Liver (tissue), 8 donors: ENCODE measurements at regions not wholly inside any gene's neighbourhood (a gene's known extent, or its start where the extent isn't known, plus 50 kb on each side); places are given as distances from the start of the nearest gene placed in this dataset.

Experiments
- DNase-seq: peaks from one replicate; pipeline ENCODE4 v3.0.0-alpha.2; 2017; ENCODE audit warnings: low spot score
- H3K27ac ChIP-seq, 2 donors: one replicate each; pipeline ENCODE4 v1.7.0; 2013; ENCODE audit warnings: inconsistent platforms in 2 of 2, low read length in 2 of 2, control low read depth in 1 of 2, low read depth in 1 of 2, mild to moderate bottlenecking in 1 of 2
- H3K27me3 ChIP-seq, 4 donors: one replicate each; pipeline versions ENCODE4 v1.6.1 to v1.7.0; 2013; ENCODE audit warnings: low read length in 3 of 4, inconsistent platforms in 1 of 4, mild to moderate bottlenecking in 1 of 4, moderate library complexity in 1 of 4; ENCODE audit not compliant: control insufficient read depth in 4 of 4, insufficient read depth in 4 of 4
- H3K36me3 ChIP-seq, 4 donors: one replicate each; pipeline versions ENCODE4 v1.6.1 to v1.7.0; 2013; ENCODE audit warnings: low read length in 3 of 4, mild to moderate bottlenecking in 3 of 4, low read depth in 1 of 4, moderate library complexity in 1 of 4; ENCODE audit not compliant: control insufficient read depth in 4 of 4, insufficient read depth in 3 of 4
- H3K4me1 ChIP-seq, 4 donors: one replicate each; pipeline versions ENCODE4 v1.6.1 to v1.7.0; 2013; ENCODE audit warnings: low read length in 3 of 4, mild to moderate bottlenecking in 3 of 4, moderate library complexity in 1 of 4; ENCODE audit not compliant: control insufficient read depth in 4 of 4, insufficient read depth in 4 of 4
- H3K4me3 ChIP-seq, 3 donors: one replicate each; pipeline versions ENCODE4 v1.6.1 to v1.7.0; 2013; ENCODE audit warnings: low read length in 3 of 3, control low read depth in 1 of 3, low read depth in 1 of 3, mild to moderate bottlenecking in 1 of 3
- H3K9ac ChIP-seq, 2 donors: one replicate each; pipeline ENCODE4 v1.7.0; 2013; ENCODE audit warnings: low read length in 2 of 2, mild to moderate bottlenecking in 2 of 2, moderate library complexity in 2 of 2, control low read depth in 1 of 2, low read depth in 1 of 2
- H3K9me3 ChIP-seq, 4 donors: one replicate each; pipeline versions ENCODE4 v1.6.1 to v1.7.0; 2013; ENCODE audit warnings: low read length in 3 of 4; ENCODE audit not compliant: control insufficient read depth in 4 of 4
- ATF3 ChIP-seq: IDR thresholded peaks from 2 replicates; pipeline ENCODE4 v1.6.1; 2016; ENCODE audit warnings: antibody characterized with exemption
- CTCF ChIP-seq: fragments of 150-350 bp; IDR thresholded peaks from 2 replicates; pipeline ENCODE4 v1.5.1; 2017; ENCODE audit warnings: improper control_type of control experiment, low read depth, low read length; ENCODE audit not compliant: missing input control
- EGR1 ChIP-seq, 2 donors: IDR thresholded peaks; 2 replicates each; pipeline ENCODE4 v1.6.1; 2016 to 2018; ENCODE audit warnings: antibody characterized with exemption in 2 of 2, low read depth in 2 of 2
- FOXA1 ChIP-seq: IDR thresholded peaks from 2 replicates; pipeline ENCODE4 v1.6.1; 2016; ENCODE audit warnings: antibody characterized with exemption
- FOXA2 ChIP-seq: IDR thresholded peaks from 2 replicates; pipeline ENCODE4 v1.6.1; 2016; ENCODE audit warnings: antibody characterized with exemption
- HNF4A ChIP-seq, 2 donors: conservative IDR thresholded peaks; 2 replicates each; pipeline ENCODE4 v1.6.1; 2016; ENCODE audit warnings: antibody characterized with exemption in 2 of 2, mild to moderate bottlenecking in 2 of 2
- HNF4G ChIP-seq: IDR thresholded peaks from 2 replicates; pipeline ENCODE4 v1.6.1; 2016; ENCODE audit warnings: antibody characterized with exemption
- JUND ChIP-seq, 2 donors: IDR thresholded peaks; 2 replicates each; pipeline ENCODE4 v1.6.1; 2016; ENCODE audit warnings: antibody characterized with exemption in 2 of 2
- NR2F2 ChIP-seq: IDR thresholded peaks from 2 replicates; pipeline ENCODE4 v1.6.1; 2016; ENCODE audit warnings: antibody characterized with exemption
- RAD21 ChIP-seq, 2 donors: IDR thresholded peaks; 2 replicates each; pipeline ENCODE4 v1.6.1; 2016; ENCODE audit warnings: antibody characterized with exemption in 2 of 2, mild to moderate bottlenecking in 2 of 2
- REST ChIP-seq: IDR thresholded peaks from 2 replicates; pipeline ENCODE4 v1.6.1; 2016; ENCODE audit warnings: antibody characterized with exemption, mild to moderate bottlenecking
- SP1 ChIP-seq: IDR thresholded peaks from 2 replicates; pipeline ENCODE4 v1.6.1; 2018; ENCODE audit warnings: antibody characterized with exemption, mild to moderate bottlenecking
- TAF1 ChIP-seq: conservative IDR thresholded peaks from 2 replicates; pipeline ENCODE4 v1.6.1; 2016; ENCODE audit warnings: antibody characterized with exemption, mild to moderate bottlenecking
- YY1 ChIP-seq: IDR thresholded peaks from 2 replicates; pipeline ENCODE4 v1.6.1; 2016; ENCODE audit warnings: antibody characterized with exemption, mild to moderate bottlenecking
- ZBTB33 ChIP-seq: IDR thresholded peaks from 2 replicates; pipeline ENCODE4 v1.6.1; 2016; ENCODE audit warnings: antibody characterized with exemption
- WGBS: extraction: QIAGEN DNeasy Blood & Tissue Kit; methylation state at CpG from one replicate; pipeline ENCODE4 v1.1.7; 2013; 5-methylcytosine and 5-hydroxymethylcytosine counted together
- donor health status: healthy.
- donor health status: healthy.
- donor health status: healthy.
- donor health status: healthy.
- donor health status: healthy.

GRCh38 chr4:115711575-115711974 lies 598.2 kb upstream of the NDST4 start:
- 41% methylated on average over 2 of the region's 2 CpGs for WGBS
- no peak for DNase-seq

GRCh38 chr4:115688961-115689360 lies 575.5 kb upstream of the NDST4 start:
- Histone ChIP-seq H3K27ac (no peak overlapping the region), H3K9ac (no peak overlapping the region), H3K36me3 (no peaks in the 10 kb centered on the region), H3K27me3 (peaks cover 0 to 2% (median 0%) of the 10 kb centered on the region in 4 donors), H3K9me3 (no peaks in the 10 kb centered on the region), H3K4me3 (no peak overlapping the region), H3K4me1 (no peaks in the 10 kb centered on the region)
- DNase-seq, result no peak
- TF ChIP-seq RAD21 (IDR thresholded peaks at IDR 0.05), result no peak
- no peak for TF ChIP-seq HNF4A (conservative IDR thresholded peaks at IDR 0.05)
- TF ChIP-seq FOXA2, result no peak
- TF ChIP-seq SP1, result no peak
- TF ChIP-seq EGR1 (IDR thresholded peaks at IDR 0.05; ENCODE audit: low read depth in 2 of 2), result no peak
- TF ChIP-seq FOXA1, result no peak
- no peak for TF ChIP-seq CTCF
- TF ChIP-seq YY1, result no peak
- no peak for TF ChIP-seq HNF4G
- TF ChIP-seq TAF1, result no peak
- TF ChIP-seq NR2F2, result no peak
- no peak for TF ChIP-seq REST
- no peak for TF ChIP-seq ATF3
- no peak for TF ChIP-seq JUND (IDR thresholded peaks at IDR 0.05)

More at GRCh38 chr4:115711575-115711974, 598.2 kb upstream of the NDST4 start:
- no peaks in the 10 kb centered on the region for H3K4me1 ChIP-seq
- no peak for TF ChIP-seq TAF1
- TF ChIP-seq ZBTB33, result no peak
- peak; percentile 86 for TF ChIP-seq REST
- no peak overlapping the region for H3K9ac ChIP-seq
- no peaks in the 10 kb centered on the region for H3K27me3 ChIP-seq
- H3K4me3 ChIP-seq, result no peak overlapping the region
- no peaks in the 10 kb centered on the region for H3K36me3 ChIP-seq
- no peaks in the 10 kb centered on the region for H3K9me3 ChIP-seq
- H3K27ac ChIP-seq, result no peak overlapping the region
